SK-N-SH treated with all-trans-retinoic acid at 6 μM for 48 hours (cell line): ENCODE measurements at regions not wholly inside any gene's neighbourhood (a gene's known extent, or its start where the extent isn't known, plus 50 kb on each side); places are given as distances from the start of the nearest gene placed in this dataset.

Source experiments
- ARNTL ChIP-seq: fragments of 450-650 bp; formaldehyde crosslinking; IDR thresholded peaks from 2 replicates; pipeline ENCODE4 v1.5.0; 2020; ENCODE audit warnings: low read depth, mild to moderate bottlenecking, moderate library complexity, borderline replicate concordance
- GLIS3 ChIP-seq: fragments of 250-450 bp; sonication (Bioruptor Pico); IDR thresholded peaks from 2 replicates; pipeline ENCODE4 v1.5.0; 2020; ENCODE audit warnings: mild to moderate bottlenecking, moderate library complexity
- PATZ1 ChIP-seq: fragments of 250-450 bp; sonication (Bioruptor Pico); IDR thresholded peaks from 2 replicates; pipeline ENCODE4 v1.8.0; 2020; ENCODE audit warnings: mild to moderate bottlenecking, moderate library complexity, borderline replicate concordance
- PPARA ChIP-seq: fragments of 250-450 bp; sonication (Bioruptor Pico); IDR thresholded peaks from 2 replicates; pipeline ENCODE4 v1.5.0; 2020; ENCODE audit warnings: mild to moderate bottlenecking, borderline replicate concordance
- TOX ChIP-seq: fragments of 250-450 bp; sonication (Bioruptor Pico); IDR thresholded peaks from 2 replicates; pipeline ENCODE4 v1.8.0; 2021; ENCODE audit warnings: mild to moderate bottlenecking, moderate library complexity, borderline replicate concordance
- ZC3H10 ChIP-seq: fragments of 250-450 bp; sonication (Bioruptor Pico); IDR thresholded peaks from 2 replicates; pipeline ENCODE4 v1.5.1; 2021; ENCODE audit warnings: mild to moderate bottlenecking, moderate library complexity
- ZFP3 ChIP-seq: fragments of 250-450 bp; sonication (Bioruptor Pico); IDR thresholded peaks from 2 replicates; pipeline ENCODE4 v1.5.0; 2020; ENCODE audit warnings: mild to moderate bottlenecking, moderate library complexity
- ZNF8 ChIP-seq: fragments of 450-650 bp; formaldehyde crosslinking; IDR thresholded peaks from 2 replicates; pipeline ENCODE4 v1.5.0; 2020; ENCODE audit warnings: mild to moderate bottlenecking, moderate library complexity
- TF ChIP-seq, protein P1 (sequence below): fragments of 250-450 bp; sonication (Bioruptor Pico); IDR thresholded peaks from 2 replicates; pipeline ENCODE4 v1.5.0; 2020; ENCODE audit warnings: mild to moderate bottlenecking, moderate library complexity

- TF ChIP-seq TOX (CRISPR knock-in tag) = no peak
- TF ChIP-seq ARNTL (CRISPR knock-in tag) = no peak
- TF ChIP-seq PATZ1 (CRISPR knock-in tag) = no peak
- TF ChIP-seq ZC3H10 (CRISPR knock-in tag) = no peak
- TF ChIP-seq ZFP3 (CRISPR knock-in tag) = no peak
- no peak for TF ChIP-seq PPARA
- TF ChIP-seq ZNF8 (CRISPR knock-in tag) = no peak
- TF ChIP-seq, protein P1, sequence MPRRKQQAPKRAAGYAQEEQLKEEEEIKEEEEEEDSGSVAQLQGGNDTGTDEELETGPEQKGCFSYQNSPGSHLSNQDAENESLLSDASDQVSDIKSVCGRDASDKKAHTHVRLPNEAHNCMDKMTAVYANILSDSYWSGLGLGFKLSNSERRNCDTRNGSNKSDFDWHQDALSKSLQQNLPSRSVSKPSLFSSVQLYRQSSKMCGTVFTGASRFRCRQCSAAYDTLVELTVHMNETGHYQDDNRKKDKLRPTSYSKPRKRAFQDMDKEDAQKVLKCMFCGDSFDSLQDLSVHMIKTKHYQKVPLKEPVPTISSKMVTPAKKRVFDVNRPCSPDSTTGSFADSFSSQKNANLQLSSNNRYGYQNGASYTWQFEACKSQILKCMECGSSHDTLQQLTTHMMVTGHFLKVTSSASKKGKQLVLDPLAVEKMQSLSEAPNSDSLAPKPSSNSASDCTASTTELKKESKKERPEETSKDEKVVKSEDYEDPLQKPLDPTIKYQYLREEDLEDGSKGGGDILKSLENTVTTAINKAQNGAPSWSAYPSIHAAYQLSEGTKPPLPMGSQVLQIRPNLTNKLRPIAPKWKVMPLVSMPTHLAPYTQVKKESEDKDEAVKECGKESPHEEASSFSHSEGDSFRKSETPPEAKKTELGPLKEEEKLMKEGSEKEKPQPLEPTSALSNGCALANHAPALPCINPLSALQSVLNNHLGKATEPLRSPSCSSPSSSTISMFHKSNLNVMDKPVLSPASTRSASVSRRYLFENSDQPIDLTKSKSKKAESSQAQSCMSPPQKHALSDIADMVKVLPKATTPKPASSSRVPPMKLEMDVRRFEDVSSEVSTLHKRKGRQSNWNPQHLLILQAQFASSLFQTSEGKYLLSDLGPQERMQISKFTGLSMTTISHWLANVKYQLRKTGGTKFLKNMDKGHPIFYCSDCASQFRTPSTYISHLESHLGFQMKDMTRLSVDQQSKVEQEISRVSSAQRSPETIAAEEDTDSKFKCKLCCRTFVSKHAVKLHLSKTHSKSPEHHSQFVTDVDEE (CRISPR knock-in tag) = no peak
- no peak for TF ChIP-seq GLIS3 (CRISPR knock-in tag)
Measured at GRCh38 chr15:61511089-61511488, 282.0 kb upstream of the RORA start.
